Fibroblast of lung (primary cell): ENCODE measurements at regions not wholly inside any gene's neighbourhood (a gene's known extent, or its start where the extent isn't known, plus 50 kb on each side); places are given as distances from the start of the nearest gene placed in this dataset.

Experiments
- EZH2 ChIP-seq: IDR thresholded peaks from 2 replicates; pipeline ENCODE4 v1.5.1; 2012; ENCODE audit warnings: low read length, control low read depth, mild to moderate bottlenecking; ENCODE audit errors: missing control alignments
- TF ChIP-seq, protein P1 (sequence below), 2 donors: IDR thresholded peaks in 1 of 2; conservative IDR thresholded peaks in 1 of 2; 1 replicate in 1 of 2; 2 replicates in 1 of 2; pipeline ENCODE4 v1.5.1; 2011 to 2012; ENCODE audit warnings: low read length in 2 of 2, control low read depth in 1 of 2, inconsistent platforms in 1 of 2, low read depth in 1 of 2, mild to moderate bottlenecking in 1 of 2

- TF ChIP-seq, protein P1, sequence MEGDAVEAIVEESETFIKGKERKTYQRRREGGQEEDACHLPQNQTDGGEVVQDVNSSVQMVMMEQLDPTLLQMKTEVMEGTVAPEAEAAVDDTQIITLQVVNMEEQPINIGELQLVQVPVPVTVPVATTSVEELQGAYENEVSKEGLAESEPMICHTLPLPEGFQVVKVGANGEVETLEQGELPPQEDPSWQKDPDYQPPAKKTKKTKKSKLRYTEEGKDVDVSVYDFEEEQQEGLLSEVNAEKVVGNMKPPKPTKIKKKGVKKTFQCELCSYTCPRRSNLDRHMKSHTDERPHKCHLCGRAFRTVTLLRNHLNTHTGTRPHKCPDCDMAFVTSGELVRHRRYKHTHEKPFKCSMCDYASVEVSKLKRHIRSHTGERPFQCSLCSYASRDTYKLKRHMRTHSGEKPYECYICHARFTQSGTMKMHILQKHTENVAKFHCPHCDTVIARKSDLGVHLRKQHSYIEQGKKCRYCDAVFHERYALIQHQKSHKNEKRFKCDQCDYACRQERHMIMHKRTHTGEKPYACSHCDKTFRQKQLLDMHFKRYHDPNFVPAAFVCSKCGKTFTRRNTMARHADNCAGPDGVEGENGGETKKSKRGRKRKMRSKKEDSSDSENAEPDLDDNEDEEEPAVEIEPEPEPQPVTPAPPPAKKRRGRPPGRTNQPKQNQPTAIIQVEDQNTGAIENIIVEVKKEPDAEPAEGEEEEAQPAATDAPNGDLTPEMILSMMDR (conservative IDR thresholded peaks at IDR 0.05 in 1 of 2, IDR thresholded peaks at IDR 0.05 in 1 of 2; ENCODE audit: low read depth in 1 of 2, low read length in 2 of 2) = no peak
- TF ChIP-seq EZH2 = no peak
Measured at GRCh38 chr1:229075716-229076115, 195.2 kb upstream of the RAB4A start.
